ENCODE measurements at regions not wholly inside any gene's neighbourhood (a gene's known extent, or its start where the extent isn't known, plus 50 kb on each side); places are given as distances from the start of the nearest gene placed in this dataset.

- 68% methylated on average over 2 of the region's 2 CpGs for WGBS
- Histone ChIP-seq H3K4me3 (ENCODE audit: low read length in 2 of 2) (no peak overlapping the region), H3K27me3 (ENCODE audit: control insufficient read depth in 2 of 2, insufficient read depth in 1 of 2, low read length in 1 of 2) (no peaks in the 10 kb centered on the region), H3K9me3 (ENCODE audit: control insufficient read depth in 2 of 2, insufficient read depth in 1 of 2, low read length in 1 of 2) (no peaks in the 10 kb centered on the region), H3K36me3 (ENCODE audit: control insufficient read depth in 2 of 2, insufficient read depth in 2 of 2, low read length in 1 of 2) (no peaks in the 10 kb centered on the region), H3K27ac (ENCODE audit: low read depth in 1 of 2, low read length in 1 of 2) (no peak overlapping the region), H3K4me1 (ENCODE audit: control insufficient read depth in 2 of 2, insufficient read depth in 2 of 2, low read length in 2 of 2) (no peaks in the 10 kb centered on the region)
- DNase-seq (ENCODE audit: low read depth in 6 of 9, low spot score in 9 of 9): no peak
Observed at GRCh38 chr3:5638550-5638949, 451.0 kb downstream of the EDEM1 start.

- Histone ChIP-seq H3K36me3 (ENCODE audit: control insufficient read depth in 2 of 2, insufficient read depth in 2 of 2, low read length in 1 of 2) (no peaks in the 10 kb centered on the region), H3K9me3 (ENCODE audit: control insufficient read depth in 2 of 2, insufficient read depth in 1 of 2, low read length in 1 of 2) (no peaks in the 10 kb centered on the region), H3K4me3 (ENCODE audit: low read length in 2 of 2) (no peak overlapping the region), H3K27me3 (ENCODE audit: control insufficient read depth in 2 of 2, insufficient read depth in 1 of 2, low read length in 1 of 2) (no peaks in the 10 kb centered on the region), H3K4me1 (ENCODE audit: control insufficient read depth in 2 of 2, insufficient read depth in 2 of 2, low read length in 2 of 2) (peaks cover 0 to 18% of the 10 kb centered on the region in 2 donors), H3K27ac (ENCODE audit: low read depth in 1 of 2, low read length in 1 of 2) (peak overlapping the region in 1 of 2 donors; percentile 80)
- WGBS: 82% methylated on average over 7 of the region's 7 CpGs
- DNase-seq (ENCODE audit: low read depth in 6 of 9, low spot score in 9 of 9): no peak
Observed at GRCh38 chr3:5644773-5645670, 457.5 kb downstream of the EDEM1 start.

GRCh38 chr3:5645692-5646410, 458.3 kb downstream of the EDEM1 start:
- Histone ChIP-seq H3K27ac (ENCODE audit: low read depth in 1 of 2, low read length in 1 of 2) (peak overlapping the region in 1 of 2 donors; percentile 80), H3K4me1 (ENCODE audit: control insufficient read depth in 2 of 2, insufficient read depth in 2 of 2, low read length in 2 of 2) (peaks cover 0 to 18% of the 10 kb centered on the region in 2 donors), H3K36me3 (ENCODE audit: control insufficient read depth in 2 of 2, insufficient read depth in 2 of 2, low read length in 1 of 2) (no peaks in the 10 kb centered on the region), H3K27me3 (ENCODE audit: control insufficient read depth in 2 of 2, insufficient read depth in 1 of 2, low read length in 1 of 2) (no peaks in the 10 kb centered on the region), H3K4me3 (ENCODE audit: low read length in 2 of 2) (no peak overlapping the region), H3K9me3 (ENCODE audit: control insufficient read depth in 2 of 2, insufficient read depth in 1 of 2, low read length in 1 of 2) (no peaks in the 10 kb centered on the region)
- WGBS: 86% methylated on average over 10 of the region's 10 CpGs
- DNase-seq (ENCODE audit: low read depth in 6 of 9, low spot score in 9 of 9): peak in 4 of 9 donors; percentile 12 to 27 (median 22)

- WGBS: 49% methylated on average over 2 of the region's 2 CpGs
- no peaks in the 10 kb centered on the region for H3K36me3 ChIP-seq (ENCODE audit: control insufficient read depth in 2 of 2, insufficient read depth in 2 of 2, low read length in 1 of 2)
- no peak overlapping the region for H3K4me3 ChIP-seq (ENCODE audit: low read length in 2 of 2)
- H3K27me3 ChIP-seq (ENCODE audit: control insufficient read depth in 2 of 2, insufficient read depth in 1 of 2, low read length in 1 of 2): no peaks in the 10 kb centered on the region
- H3K27ac ChIP-seq (ENCODE audit: low read depth in 1 of 2, low read length in 1 of 2): no peak overlapping the region
- DNase-seq (ENCODE audit: low read depth in 6 of 9, low spot score in 9 of 9): no peak
- H3K4me1 ChIP-seq (ENCODE audit: control insufficient read depth in 2 of 2, insufficient read depth in 2 of 2, low read length in 2 of 2): peaks cover 0 to 14% of the 10 kb centered on the region in 2 donors
- no peaks in the 10 kb centered on the region for H3K9me3 ChIP-seq (ENCODE audit: control insufficient read depth in 2 of 2, insufficient read depth in 1 of 2, low read length in 1 of 2)
Observed at GRCh38 chr3:5650303-5650702, 462.8 kb downstream of the EDEM1 start.

DNA sequence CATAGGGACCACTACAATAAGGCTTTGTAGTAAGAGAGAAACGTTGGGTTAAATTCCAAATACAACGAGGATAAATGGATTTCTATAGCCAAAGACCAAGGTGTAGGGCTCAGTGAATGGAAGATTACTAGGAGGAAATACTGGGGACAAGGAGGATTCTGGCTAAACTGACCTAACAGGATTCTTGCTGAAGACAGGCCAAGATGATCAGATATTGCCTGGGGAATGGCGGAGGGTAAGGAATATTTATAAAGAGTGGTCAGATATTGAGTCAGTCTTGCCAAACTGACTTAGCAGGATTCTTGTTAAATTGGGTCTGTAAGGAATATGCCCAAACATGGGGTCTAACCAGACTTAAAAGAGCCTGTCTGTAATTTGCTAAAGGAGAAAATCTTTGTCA, 463.8 kb downstream of the EDEM1 start:
- Histone ChIP-seq H3K27ac (ENCODE audit: low read depth in 1 of 2, low read length in 1 of 2) (no peak overlapping the region), H3K4me3 (ENCODE audit: low read length in 2 of 2) (no peak overlapping the region), H3K4me1 (ENCODE audit: control insufficient read depth in 2 of 2, insufficient read depth in 2 of 2, low read length in 2 of 2) (peaks cover 0 to 9% of the 10 kb centered on the region in 2 donors), H3K27me3 (ENCODE audit: control insufficient read depth in 2 of 2, insufficient read depth in 1 of 2, low read length in 1 of 2) (no peaks in the 10 kb centered on the region), H3K9me3 (ENCODE audit: control insufficient read depth in 2 of 2, insufficient read depth in 1 of 2, low read length in 1 of 2) (no peaks in the 10 kb centered on the region), H3K36me3 (ENCODE audit: control insufficient read depth in 2 of 2, insufficient read depth in 2 of 2, low read length in 1 of 2) (no peaks in the 10 kb centered on the region)
- WGBS: 93% methylated on average over 3 of the region's 3 CpGs
- DNase-seq (ENCODE audit: low read depth in 6 of 9, low spot score in 9 of 9): no peak

DNA sequence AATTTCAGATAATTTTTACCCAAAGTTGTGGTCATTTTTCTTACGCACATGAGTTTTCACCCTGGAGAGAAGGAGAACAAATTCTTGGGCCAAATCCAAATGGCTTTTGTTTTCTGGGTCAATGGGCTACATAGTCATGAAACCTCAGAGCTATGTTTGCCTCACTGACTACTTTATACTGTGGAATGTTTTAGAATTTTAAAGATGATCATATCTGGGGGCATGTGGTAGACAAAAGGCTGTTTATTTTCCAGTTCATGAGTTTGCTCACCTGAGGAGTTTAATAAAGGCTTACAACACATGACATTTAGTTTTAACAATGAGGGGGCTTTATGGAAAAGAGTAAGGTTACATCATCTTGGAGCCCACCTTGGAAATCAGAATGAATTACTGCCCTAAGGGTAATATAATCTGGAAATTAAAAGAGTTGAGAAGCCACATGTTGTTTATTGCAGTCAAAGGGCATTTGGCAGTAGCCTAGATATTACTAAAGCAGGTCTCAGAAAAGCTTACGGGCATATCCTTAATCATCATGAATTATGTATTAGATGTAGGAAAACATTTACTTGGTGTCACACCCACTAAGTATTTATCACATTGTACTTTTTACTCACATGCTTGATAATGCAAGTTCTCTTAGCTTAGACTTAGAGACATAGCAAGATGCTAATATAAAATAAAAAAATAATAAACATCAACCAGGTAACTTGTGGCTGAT, 466.1 kb downstream of the EDEM1 start:
- Histone ChIP-seq H3K27ac (ENCODE audit: low read depth in 1 of 2, low read length in 1 of 2) (no peak overlapping the region), H3K9me3 (ENCODE audit: control insufficient read depth in 2 of 2, insufficient read depth in 1 of 2, low read length in 1 of 2) (no peaks in the 10 kb centered on the region), H3K27me3 (ENCODE audit: control insufficient read depth in 2 of 2, insufficient read depth in 1 of 2, low read length in 1 of 2) (no peaks in the 10 kb centered on the region), H3K36me3 (ENCODE audit: control insufficient read depth in 2 of 2, insufficient read depth in 2 of 2, low read length in 1 of 2) (no peaks in the 10 kb centered on the region), H3K4me1 (ENCODE audit: control insufficient read depth in 2 of 2, insufficient read depth in 2 of 2, low read length in 2 of 2) (no peaks in the 10 kb centered on the region), H3K4me3 (ENCODE audit: low read length in 2 of 2) (no peak overlapping the region)
- no peak for DNase-seq (ENCODE audit: low read depth in 6 of 9, low spot score in 9 of 9)
- 47% methylated on average over 2 of the region's 2 CpGs for WGBS

GRCh38 chr3:5657106-5657505, 469.6 kb downstream of the EDEM1 start:
- 84% methylated on average over 5 of the region's 5 CpGs for WGBS
- Histone ChIP-seq H3K36me3 (ENCODE audit: control insufficient read depth in 2 of 2, insufficient read depth in 2 of 2, low read length in 1 of 2) (no peaks in the 10 kb centered on the region), H3K4me1 (ENCODE audit: control insufficient read depth in 2 of 2, insufficient read depth in 2 of 2, low read length in 2 of 2) (no peaks in the 10 kb centered on the region), H3K9me3 (ENCODE audit: control insufficient read depth in 2 of 2, insufficient read depth in 1 of 2, low read length in 1 of 2) (no peaks in the 10 kb centered on the region), H3K4me3 (ENCODE audit: low read length in 2 of 2) (no peak overlapping the region), H3K27me3 (ENCODE audit: control insufficient read depth in 2 of 2, insufficient read depth in 1 of 2, low read length in 1 of 2) (no peaks in the 10 kb centered on the region), H3K27ac (ENCODE audit: low read depth in 1 of 2, low read length in 1 of 2) (no peak overlapping the region)
- DNase-seq (ENCODE audit: low read depth in 6 of 9, low spot score in 9 of 9): peak in 1 of 9 donors; percentile 2

DNA sequence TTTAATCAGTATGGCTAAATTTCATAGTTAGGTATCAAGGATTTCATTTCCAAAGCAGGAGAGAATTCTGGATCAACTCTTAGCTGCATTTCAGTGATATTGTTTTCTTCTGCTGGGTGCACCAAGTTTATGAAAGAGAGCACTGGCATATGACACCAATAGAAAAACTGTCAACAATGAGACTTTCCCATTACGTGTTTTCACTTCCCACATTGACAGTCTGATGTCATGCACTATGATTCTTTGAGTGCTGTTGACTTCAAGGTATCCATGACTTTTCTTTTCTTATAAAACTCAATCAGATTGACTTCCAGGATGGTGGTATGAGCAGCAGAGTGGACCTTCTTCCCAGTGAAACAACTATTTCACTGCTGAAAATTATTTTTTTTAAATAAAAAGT, 476.1 kb downstream of the EDEM1 start:
- no peak overlapping the region for H3K4me3 ChIP-seq (ENCODE audit: low read length in 2 of 2)
- DNase-seq (ENCODE audit: low read depth in 6 of 9, low spot score in 9 of 9): peak in 1 of 9 donors; percentile 1
- H3K36me3 ChIP-seq (ENCODE audit: control insufficient read depth in 2 of 2, insufficient read depth in 2 of 2, low read length in 1 of 2): no peaks in the 10 kb centered on the region
- H3K9me3 ChIP-seq (ENCODE audit: control insufficient read depth in 2 of 2, insufficient read depth in 1 of 2, low read length in 1 of 2): no peaks in the 10 kb centered on the region
- no peak overlapping the region for H3K27ac ChIP-seq (ENCODE audit: low read depth in 1 of 2, low read length in 1 of 2)
- 94% methylated on average over 1 of the region's 1 CpG for WGBS
- no peaks in the 10 kb centered on the region for H3K27me3 ChIP-seq (ENCODE audit: control insufficient read depth in 2 of 2, insufficient read depth in 1 of 2, low read length in 1 of 2)
- no peaks in the 10 kb centered on the region for H3K4me1 ChIP-seq (ENCODE audit: control insufficient read depth in 2 of 2, insufficient read depth in 2 of 2, low read length in 2 of 2)

- H3K27ac ChIP-seq (ENCODE audit: low read depth in 1 of 2, low read length in 1 of 2): no peak overlapping the region
- no peak for DNase-seq (ENCODE audit: low read depth in 6 of 9, low spot score in 9 of 9)
- no peaks in the 10 kb centered on the region for H3K27me3 ChIP-seq (ENCODE audit: control insufficient read depth in 2 of 2, insufficient read depth in 1 of 2, low read length in 1 of 2)
- no peaks in the 10 kb centered on the region for H3K36me3 ChIP-seq (ENCODE audit: control insufficient read depth in 2 of 2, insufficient read depth in 2 of 2, low read length in 1 of 2)
- H3K4me3 ChIP-seq (ENCODE audit: low read length in 2 of 2): no peak overlapping the region
- no peaks in the 10 kb centered on the region for H3K9me3 ChIP-seq (ENCODE audit: control insufficient read depth in 2 of 2, insufficient read depth in 1 of 2, low read length in 1 of 2)
- H3K4me1 ChIP-seq (ENCODE audit: control insufficient read depth in 2 of 2, insufficient read depth in 2 of 2, low read length in 2 of 2): no peaks in the 10 kb centered on the region
- WGBS: 92% methylated on average over 4 of the region's 4 CpGs
Observed at GRCh38 chr3:5666455-5666854, 478.9 kb downstream of the EDEM1 start.
